Fibroblast of mammary gland (primary cell): ENCODE measurements at regions not wholly inside any gene's neighbourhood (a gene's known extent, or its start where the extent isn't known, plus 50 kb on each side); places are given as distances from the start of the nearest gene placed in this dataset.

Experiments
- DNase-seq: peaks from one replicate; pipeline ENCODE4 v3.0.0-alpha.2; 2010; ENCODE audit warnings: low read depth
- H3K4me3 ChIP-seq: 2 replicates; pipeline ENCODE4 v1.5.1; 2011; ENCODE audit warnings: low read depth, mild to moderate bottlenecking, low read length, moderate library complexity; ENCODE audit not compliant: control insufficient read depth
- TF ChIP-seq, protein P1 (sequence below): conservative IDR thresholded peaks from 2 replicates; pipeline ENCODE4 v1.5.1; 2011; ENCODE audit warnings: low read depth, low read length, inconsistent platforms; ENCODE audit not compliant: control insufficient read depth, insufficient read depth

DNA sequence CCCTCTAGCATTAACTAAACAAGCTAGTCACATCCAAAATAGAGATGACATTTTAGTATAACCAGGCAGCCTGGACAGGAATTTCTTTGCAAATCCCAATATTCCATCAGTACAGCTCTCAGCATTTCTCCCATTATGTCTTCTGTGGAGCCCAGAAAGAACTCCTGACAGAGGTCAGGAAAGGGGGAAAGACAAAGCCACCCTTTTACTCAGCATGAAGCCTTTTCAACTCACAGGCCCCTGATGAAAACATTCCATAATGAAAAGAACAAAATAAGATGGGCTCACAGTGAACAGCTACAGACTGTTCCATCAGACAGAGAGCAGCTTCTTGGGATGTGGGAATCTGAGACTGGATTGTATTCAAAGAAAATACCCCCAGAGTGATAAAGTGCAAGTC is 80.6 kb downstream of the TEX35 start:
- H3K4me3 ChIP-seq: no peak overlapping the region
- TF ChIP-seq, protein P1, sequence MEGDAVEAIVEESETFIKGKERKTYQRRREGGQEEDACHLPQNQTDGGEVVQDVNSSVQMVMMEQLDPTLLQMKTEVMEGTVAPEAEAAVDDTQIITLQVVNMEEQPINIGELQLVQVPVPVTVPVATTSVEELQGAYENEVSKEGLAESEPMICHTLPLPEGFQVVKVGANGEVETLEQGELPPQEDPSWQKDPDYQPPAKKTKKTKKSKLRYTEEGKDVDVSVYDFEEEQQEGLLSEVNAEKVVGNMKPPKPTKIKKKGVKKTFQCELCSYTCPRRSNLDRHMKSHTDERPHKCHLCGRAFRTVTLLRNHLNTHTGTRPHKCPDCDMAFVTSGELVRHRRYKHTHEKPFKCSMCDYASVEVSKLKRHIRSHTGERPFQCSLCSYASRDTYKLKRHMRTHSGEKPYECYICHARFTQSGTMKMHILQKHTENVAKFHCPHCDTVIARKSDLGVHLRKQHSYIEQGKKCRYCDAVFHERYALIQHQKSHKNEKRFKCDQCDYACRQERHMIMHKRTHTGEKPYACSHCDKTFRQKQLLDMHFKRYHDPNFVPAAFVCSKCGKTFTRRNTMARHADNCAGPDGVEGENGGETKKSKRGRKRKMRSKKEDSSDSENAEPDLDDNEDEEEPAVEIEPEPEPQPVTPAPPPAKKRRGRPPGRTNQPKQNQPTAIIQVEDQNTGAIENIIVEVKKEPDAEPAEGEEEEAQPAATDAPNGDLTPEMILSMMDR: no peak
- DNase-seq: no peak

GRCh38 chr1:178594133-178594532 is 81.2 kb downstream of the TEX35 start:
- no peak for DNase-seq
- TF ChIP-seq, protein P1: no peak
- no peak overlapping the region for H3K4me3 ChIP-seq

- H3K4me3 ChIP-seq: no peak overlapping the region
- no peak for DNase-seq
- TF ChIP-seq, protein P1: no peak
These were observed 82.6 kb downstream of the TEX35 start for GRCh38 chr1:178595491-178595890.

GRCh38 chr1:178599087-178599486 is 86.2 kb downstream of the TEX35 start:
- no peak for DNase-seq
- no peak overlapping the region for H3K4me3 ChIP-seq
- TF ChIP-seq, protein P1: no peak

- DNase-seq: no peak
- no peak overlapping the region for H3K4me3 ChIP-seq
- TF ChIP-seq, protein P1: no peak
These were observed 86.8 kb downstream of the TEX35 start for GRCh38 chr1:178599745-178600144.

- TF ChIP-seq, protein P1: no peak
These were observed 91.0 kb downstream of the TEX35 start for GRCh38 chr1:178603926-178604325.

GRCh38 chr1:178606839-178607238 is 93.9 kb downstream of the TEX35 start:
- DNase-seq: no peak
- TF ChIP-seq, protein P1: no peak
- H3K4me3 ChIP-seq: no peak overlapping the region

More at GRCh38 chr1:178603926-178604325, 91.0 kb downstream of the TEX35 start:
- DNase-seq: no peak
- no peak overlapping the region for H3K4me3 ChIP-seq
